GM06990 (cell line): ENCODE measurements at regions not wholly inside any gene's neighbourhood (a gene's known extent, or its start where the extent isn't known, plus 50 kb on each side); places are given as distances from the start of the nearest gene placed in this dataset.

Experiments
- DNase-seq: peaks from one replicate; pipeline ENCODE4 v3.0.0-alpha.2; 2011; ENCODE audit not compliant: insufficient read length; ENCODE audit errors: extremely low read depth
- H3K27me3 ChIP-seq: replicated peaks from 2 replicates; pipeline ENCODE4 v1.6.0; 2011; ENCODE audit warnings: low read length; ENCODE audit not compliant: control insufficient read depth, insufficient read depth
- H3K36me3 ChIP-seq: 2 replicates; pipeline ENCODE4 v1.5.1; 2011; ENCODE audit warnings: low read length; ENCODE audit not compliant: control insufficient read depth, insufficient read depth
- H3K4me3 ChIP-seq: replicated peaks from 2 replicates; pipeline ENCODE4 v1.5.1; 2011; ENCODE audit warnings: low read depth, mild to moderate bottlenecking, control low read depth, low read length
- TF ChIP-seq, protein P1 (sequence below): IDR thresholded peaks from 2 replicates; pipeline ENCODE4 v1.5.1; 2011; ENCODE audit warnings: low read length, control low read depth, mild to moderate bottlenecking, inconsistent platforms; ENCODE audit not compliant: insufficient read depth, poor library complexity, severe bottlenecking

DNA sequence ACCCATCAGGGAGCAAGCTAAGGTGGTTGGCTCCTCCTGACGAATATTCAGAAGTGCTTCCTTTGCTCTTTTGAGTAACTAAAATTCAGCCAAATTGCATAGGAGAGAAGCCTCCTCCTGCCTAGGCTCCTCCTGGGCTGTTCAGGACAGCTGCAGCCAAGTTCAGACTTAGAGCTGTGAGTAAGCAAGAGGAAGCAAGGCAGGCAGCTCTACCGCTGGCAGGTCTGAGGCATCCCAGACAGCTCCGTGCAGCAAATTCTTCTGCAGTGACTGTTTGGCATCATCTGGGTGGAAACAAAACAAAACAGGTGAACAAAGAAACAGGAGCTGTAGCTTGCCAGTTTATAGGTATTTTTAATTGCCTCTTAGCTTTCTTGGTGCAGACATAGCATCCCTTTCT, 421.0 kb downstream of the GADD45G start:
- H3K27me3 ChIP-seq: no peaks in the 10 kb centered on the region; the same call in none of the 2 replicates
- DNase-seq: no peak
- no peak overlapping the region for H3K4me3 ChIP-seq
- TF ChIP-seq, protein P1, sequence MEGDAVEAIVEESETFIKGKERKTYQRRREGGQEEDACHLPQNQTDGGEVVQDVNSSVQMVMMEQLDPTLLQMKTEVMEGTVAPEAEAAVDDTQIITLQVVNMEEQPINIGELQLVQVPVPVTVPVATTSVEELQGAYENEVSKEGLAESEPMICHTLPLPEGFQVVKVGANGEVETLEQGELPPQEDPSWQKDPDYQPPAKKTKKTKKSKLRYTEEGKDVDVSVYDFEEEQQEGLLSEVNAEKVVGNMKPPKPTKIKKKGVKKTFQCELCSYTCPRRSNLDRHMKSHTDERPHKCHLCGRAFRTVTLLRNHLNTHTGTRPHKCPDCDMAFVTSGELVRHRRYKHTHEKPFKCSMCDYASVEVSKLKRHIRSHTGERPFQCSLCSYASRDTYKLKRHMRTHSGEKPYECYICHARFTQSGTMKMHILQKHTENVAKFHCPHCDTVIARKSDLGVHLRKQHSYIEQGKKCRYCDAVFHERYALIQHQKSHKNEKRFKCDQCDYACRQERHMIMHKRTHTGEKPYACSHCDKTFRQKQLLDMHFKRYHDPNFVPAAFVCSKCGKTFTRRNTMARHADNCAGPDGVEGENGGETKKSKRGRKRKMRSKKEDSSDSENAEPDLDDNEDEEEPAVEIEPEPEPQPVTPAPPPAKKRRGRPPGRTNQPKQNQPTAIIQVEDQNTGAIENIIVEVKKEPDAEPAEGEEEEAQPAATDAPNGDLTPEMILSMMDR: no peak
- H3K36me3 ChIP-seq: no peaks in the 10 kb centered on the region

DNA sequence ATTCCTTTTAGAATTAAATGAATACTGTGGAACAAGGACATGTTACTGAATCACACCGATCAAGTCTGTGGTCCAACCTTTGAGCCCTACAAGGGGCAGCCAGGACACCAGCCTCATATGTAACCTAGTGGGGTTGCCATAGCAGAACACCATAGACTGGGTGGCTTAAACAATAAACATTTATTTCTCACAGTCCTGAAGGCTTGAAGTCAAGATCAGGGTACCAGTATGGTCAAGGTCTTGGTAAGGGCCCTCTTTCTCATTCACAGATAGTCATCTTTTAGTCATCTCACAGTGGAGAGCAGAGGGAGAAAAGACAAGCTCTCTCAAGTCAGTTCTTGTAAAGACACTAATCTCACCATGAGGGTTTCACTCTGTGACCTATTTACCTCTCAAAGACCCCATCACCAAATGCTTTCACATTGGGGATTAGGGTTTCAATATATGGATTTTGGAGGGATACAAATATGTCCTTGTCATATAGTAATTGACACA, 422.5 kb downstream of the GADD45G start:
- no peak for DNase-seq
- Histone ChIP-seq H3K4me3 (no peak overlapping the region), H3K27me3 (no peaks in the 10 kb centered on the region; the same call in none of the 2 replicates), H3K36me3 (no peaks in the 10 kb centered on the region)
- TF ChIP-seq, protein P1: no peak

DNA sequence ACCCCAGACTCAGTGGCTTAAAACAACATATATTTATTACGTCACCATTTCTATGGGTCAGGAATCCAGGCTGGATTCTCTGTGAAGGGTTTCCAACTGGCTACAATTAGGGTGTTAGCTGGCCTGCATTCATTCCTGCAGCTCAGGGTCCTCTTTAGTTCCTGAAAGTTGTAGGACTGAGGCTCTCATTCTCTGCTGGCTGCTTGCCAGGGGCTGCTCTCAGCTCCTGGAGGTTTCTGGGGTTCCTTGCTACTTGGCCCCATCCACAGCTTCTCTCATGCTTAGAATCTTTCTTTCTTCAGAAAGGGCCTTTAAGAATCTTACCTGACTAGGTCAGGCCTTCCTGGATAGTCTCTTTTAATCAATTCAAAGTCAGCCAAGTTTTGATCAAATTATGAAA, 424.6 kb downstream of the GADD45G start:
- H3K27me3 ChIP-seq: no peaks in the 10 kb centered on the region; the same call in none of the 2 replicates
- DNase-seq: no peak
- TF ChIP-seq, protein P1: no peak

DNA sequence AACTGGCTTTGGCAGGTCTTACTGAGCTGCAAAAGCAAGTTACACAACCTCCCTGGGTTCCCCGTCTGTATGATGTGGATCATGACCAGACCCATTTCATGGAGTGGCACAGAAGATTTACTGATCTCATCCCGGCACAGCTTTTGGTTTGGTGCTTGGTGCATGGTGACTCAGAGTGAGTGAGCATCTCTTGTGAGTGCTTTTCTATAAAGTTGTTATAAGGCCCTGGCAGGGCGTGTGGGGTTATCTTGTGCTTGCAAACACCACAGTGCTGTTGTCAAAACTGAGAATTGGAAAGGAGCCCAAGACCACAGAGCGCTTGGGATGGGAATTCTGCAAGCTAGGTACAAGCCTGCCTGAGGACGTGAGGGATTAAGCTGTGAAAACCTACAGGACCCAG, 425.2 kb downstream of the GADD45G start:
- no peak for DNase-seq

More for the DNA sequence above, 424.6 kb downstream of the GADD45G start:
- Histone ChIP-seq H3K4me3 (no peak overlapping the region), H3K36me3 (no peaks in the 10 kb centered on the region)

DNA sequence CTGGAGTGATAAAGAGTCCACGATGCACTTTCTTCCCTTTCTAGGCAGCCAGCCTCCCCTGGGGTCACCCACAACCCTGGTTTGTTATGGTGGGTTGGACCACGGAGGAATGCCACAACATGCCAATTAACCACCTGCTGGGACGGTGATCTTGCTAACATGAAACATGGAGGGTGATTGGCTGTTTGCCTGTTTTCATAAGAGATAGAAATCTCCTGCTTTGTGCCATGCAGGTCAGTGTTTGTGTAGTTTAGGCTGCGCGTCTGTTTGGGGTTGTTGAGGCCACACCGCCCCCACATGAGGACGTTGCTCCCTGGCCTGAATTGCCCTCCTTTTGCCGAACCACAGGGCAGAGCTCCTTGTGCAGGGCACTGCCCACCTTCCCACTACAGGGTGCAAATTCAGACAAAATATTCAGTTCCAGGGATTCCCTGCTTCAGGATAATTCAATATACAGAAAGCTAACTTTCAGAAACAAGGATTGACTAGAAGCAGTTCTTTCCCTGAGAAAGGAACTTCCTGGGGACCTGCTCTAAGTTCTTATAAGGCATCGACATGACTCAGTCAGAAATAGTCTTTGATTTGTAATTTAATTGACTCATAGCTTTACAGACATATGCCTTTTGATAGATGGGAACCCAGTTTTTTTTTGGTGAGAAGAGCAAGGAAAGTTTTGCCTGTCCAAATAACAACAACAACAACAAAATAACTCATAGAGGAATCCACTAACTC, 427.6 kb downstream of the GADD45G start:
- H3K4me3 ChIP-seq: no peak overlapping the region
- TF ChIP-seq, protein P1: no peak
- no peaks in the 10 kb centered on the region; the same call in none of the 2 replicates for H3K27me3 ChIP-seq
- no peaks in the 10 kb centered on the region for H3K36me3 ChIP-seq
- DNase-seq: no peak

More for the DNA sequence above, 425.2 kb downstream of the GADD45G start:
- Histone ChIP-seq H3K4me3 (no peak overlapping the region), H3K27me3 (no peaks in the 10 kb centered on the region; the same call in none of the 2 replicates), H3K36me3 (no peaks in the 10 kb centered on the region)
- TF ChIP-seq, protein P1: no peak
